Naive thymus-derived CD8-positive, alpha-beta T cell (primary cell): ENCODE measurements at regions not wholly inside any gene's neighbourhood (a gene's known extent, or its start where the extent isn't known, plus 50 kb on each side); places are given as distances from the start of the nearest gene placed in this dataset.

Experiments used
- ATAC-seq, 2 donors: fragments of 150-1000 bp; cut with Tn5 transposase in 1 of 2; sonication (Bioruptor Pico), chemical (Tn5 transposase) in 1 of 2; 1 replicate in 1 of 2; 2 replicates in 1 of 2; pipeline ENCODE4 v1.10.0; 2021; ENCODE audit warnings: mild to moderate bottlenecking in 2 of 2, moderate library complexity in 2 of 2
- POLR2A ChIA-PET: fragments of 350-600 bp; sonication (Branson Sonifier 250); formaldehyde crosslinking; loops from one replicate; lab custom pipeline; 2021; ENCODE audit warnings: antibody characterized with exemption; lab: Charles Lee
- DNase-seq, 10 donors: peaks; one replicate each; pipeline versions ENCODE4 v3.0.0 to v3.0.0-alpha.2; 2020 to 2022
- H3K27ac Mint-ChIP-seq, 10 donors: one replicate each; pipeline ENCODE4 v1.8.0; 2020 to 2022; ENCODE audit warnings: mild to moderate bottlenecking in 10 of 10, mixed read lengths in 10 of 10, moderate library complexity in 4 of 10, inconsistent platforms in 1 of 10
- H3K27me3 Mint-ChIP-seq, 5 donors: one replicate each; pipeline ENCODE4 v1.8.0; 2021 to 2022; ENCODE audit warnings: mixed read lengths in 5 of 5
- H3K36me3 Mint-ChIP-seq, 3 donors: one replicate each; pipeline ENCODE4 v1.8.0; 2020 to 2022; ENCODE audit warnings: mixed read lengths in 3 of 3, mild to moderate bottlenecking in 2 of 3, inconsistent platforms in 1 of 3
- H3K4me1 Mint-ChIP-seq, 4 donors: one replicate each; pipeline ENCODE4 v1.8.0; 2021 to 2022; ENCODE audit warnings: mixed read lengths in 4 of 4
- H3K4me3 Mint-ChIP-seq, 10 donors: one replicate each; pipeline ENCODE4 v1.8.0; 2020 to 2022; ENCODE audit warnings: mild to moderate bottlenecking in 10 of 10, mixed read lengths in 10 of 10, moderate library complexity in 6 of 10, inconsistent platforms in 1 of 10
- H3K9me3 Mint-ChIP-seq, 9 donors: one replicate each; pipeline ENCODE4 v1.8.0; 2020 to 2022; ENCODE audit warnings: mixed read lengths in 9 of 9, mild to moderate bottlenecking in 3 of 9, inconsistent platforms in 1 of 9, moderate library complexity in 1 of 9

DNA sequence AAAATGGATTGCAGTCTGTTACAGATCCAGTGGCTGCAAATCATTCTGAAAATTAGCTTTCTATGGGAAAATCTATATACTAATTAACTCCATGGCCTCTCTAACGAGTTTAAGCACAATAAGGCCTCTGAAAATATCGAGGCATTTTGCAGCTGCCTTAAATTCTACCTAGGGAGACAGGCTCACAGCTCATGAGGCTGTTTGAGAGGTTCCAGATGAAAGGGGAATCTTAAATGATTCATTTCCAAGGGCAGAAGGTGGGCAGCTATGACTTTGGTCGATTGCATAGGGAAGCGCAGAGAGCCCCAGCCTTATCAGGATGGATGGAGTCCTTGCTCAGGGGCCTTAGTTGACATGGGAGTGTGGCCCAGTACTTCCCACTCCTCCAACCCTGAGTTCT is 216.8 kb upstream of the POU3F1 start:
- Mint-ChIP-seq H3K9me3 (peaks cover 0 to 10% (median 0%) of the 10 kb centered on the region in 9 donors), H3K27me3 (peaks cover 10 to 48% (median 25%) of the 10 kb centered on the region in 5 donors), H3K4me3 (no peak overlapping the region), H3K36me3 (no peaks in the 10 kb centered on the region), H3K4me1 (no peaks in the 10 kb centered on the region), H3K27ac (no peak overlapping the region)
- POLR2A ChIA-PET, result no interaction called here
- DNase-seq, result no peak
- ATAC-seq, result no peak

DNA sequence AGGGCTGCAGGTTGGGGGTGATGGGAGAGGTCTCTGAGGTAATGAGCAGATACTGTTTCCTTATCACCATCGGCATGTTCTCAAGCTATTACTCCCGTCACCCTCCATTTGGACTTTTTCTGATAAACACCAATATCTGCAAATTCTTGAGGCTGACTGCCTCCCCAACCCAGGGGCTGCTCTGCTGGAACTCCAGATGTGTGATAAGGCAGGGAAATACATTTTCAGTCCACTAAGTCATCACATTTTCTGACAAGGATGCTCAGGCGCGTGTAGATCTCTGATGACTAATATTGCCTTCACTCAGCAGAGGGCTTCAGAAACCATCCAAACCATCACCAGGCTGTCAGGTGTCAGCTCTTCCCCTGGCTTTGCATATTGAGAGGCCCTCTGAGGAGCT is 215.0 kb upstream of the POU3F1 start:
- no peaks in the 10 kb centered on the region for H3K4me1 Mint-ChIP-seq

GRCh38 chr1:38258085-38258627 is 211.6 kb upstream of the POU3F1 start:
- Mint-ChIP-seq H3K27me3 (peaks cover 13 to 44% (median 15%) of the 10 kb centered on the region in 5 donors), H3K36me3 (no peaks in the 10 kb centered on the region), H3K4me3 (no peak overlapping the region), H3K27ac (no peak overlapping the region), H3K4me1 (no peaks in the 10 kb centered on the region), H3K9me3 (peaks cover 0 to 10% (median 0%) of the 10 kb centered on the region in 9 donors)
- DNase-seq (no peak), ATAC-seq (no peak)
- POLR2A ChIA-PET, result no interaction called here

More for the DNA sequence above, 215.0 kb upstream of the POU3F1 start:
- H3K27ac Mint-ChIP-seq, result no peak overlapping the region
- peaks cover 0 to 10% (median 0%) of the 10 kb centered on the region in 9 donors for H3K9me3 Mint-ChIP-seq
- H3K27me3 Mint-ChIP-seq, result peaks cover 7 to 44% (median 19%) of the 10 kb centered on the region in 5 donors
- no peak overlapping the region for H3K4me3 Mint-ChIP-seq
- DNase-seq, result no peak
- POLR2A ChIA-PET, result no interaction called here
- no peak for ATAC-seq
- H3K36me3 Mint-ChIP-seq, result no peaks in the 10 kb centered on the region

- peaks cover 0 to 10% (median 0%) of the 10 kb centered on the region in 9 donors for H3K9me3 Mint-ChIP-seq
- H3K36me3 Mint-ChIP-seq, result no peaks in the 10 kb centered on the region
- no peak for ATAC-seq
- no peaks in the 10 kb centered on the region for H3K4me1 Mint-ChIP-seq
- POLR2A ChIA-PET, result no interaction called here
- H3K27me3 Mint-ChIP-seq, result peaks cover 13 to 49% (median 21%) of the 10 kb centered on the region in 5 donors
- no peak for DNase-seq
- H3K4me3 Mint-ChIP-seq, result no peak overlapping the region
- no peak overlapping the region for H3K27ac Mint-ChIP-seq
Measured at GRCh38 chr1:38257374-38257773, 210.8 kb upstream of the POU3F1 start.

DNA sequence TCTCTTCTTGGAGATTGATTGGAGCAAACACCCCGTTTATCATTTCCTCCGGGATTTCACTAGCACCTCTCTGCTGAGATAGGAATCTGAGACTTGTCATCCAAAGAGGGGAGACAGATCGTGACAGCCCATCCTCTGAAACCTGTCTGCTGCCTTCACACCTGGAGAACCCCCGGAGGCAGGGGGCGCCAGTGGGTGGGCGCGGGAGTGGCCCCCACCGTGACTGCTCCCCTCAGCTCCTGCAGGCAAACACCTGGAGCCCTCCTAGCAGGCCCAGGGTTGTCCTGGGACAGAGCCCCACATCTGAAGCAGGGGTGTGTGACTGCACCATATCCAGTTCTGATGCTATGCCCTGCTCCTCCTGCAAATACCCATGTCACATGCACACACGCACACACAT is 209.5 kb upstream of the POU3F1 start:
- H3K27ac Mint-ChIP-seq, result no peak overlapping the region
- POLR2A ChIA-PET, result no interaction called here
- peaks cover 5 to 41% (median 20%) of the 10 kb centered on the region in 5 donors for H3K27me3 Mint-ChIP-seq
- no peaks in the 10 kb centered on the region for H3K36me3 Mint-ChIP-seq
- H3K4me3 Mint-ChIP-seq, result no peak overlapping the region
- no peaks in the 10 kb centered on the region for H3K4me1 Mint-ChIP-seq
- H3K9me3 Mint-ChIP-seq, result peaks cover 0 to 10% (median 0%) of the 10 kb centered on the region in 9 donors
- DNase-seq (no peak), ATAC-seq (no peak)

- no peaks in the 10 kb centered on the region for H3K4me1 Mint-ChIP-seq
- no peak overlapping the region for H3K27ac Mint-ChIP-seq
- DNase-seq (no peak), ATAC-seq (no peak)
- H3K27me3 Mint-ChIP-seq, result peaks cover 15 to 53% (median 33%) of the 10 kb centered on the region in 5 donors
- H3K4me3 Mint-ChIP-seq, result no peak overlapping the region
- H3K9me3 Mint-ChIP-seq, result no peaks in the 10 kb centered on the region
- POLR2A ChIA-PET, result no interaction called here
- no peaks in the 10 kb centered on the region for H3K36me3 Mint-ChIP-seq
Measured at GRCh38 chr1:38253314-38253713, 206.7 kb upstream of the POU3F1 start.

- no peak for ATAC-seq
- POLR2A ChIA-PET, result no interaction called here
- Mint-ChIP-seq H3K4me1 (no peaks in the 10 kb centered on the region), H3K4me3 (no peak overlapping the region), H3K27ac (no peak overlapping the region), H3K27me3 (peaks cover 12 to 50% (median 34%) of the 10 kb centered on the region in 5 donors), H3K9me3 (no peaks in the 10 kb centered on the region), H3K36me3 (no peaks in the 10 kb centered on the region)
- no peak for DNase-seq
Measured at GRCh38 chr1:38250356-38250755, 203.8 kb upstream of the POU3F1 start.

GRCh38 chr1:38249001-38249400 is 202.4 kb upstream of the POU3F1 start:
- Mint-ChIP-seq H3K36me3 (no peaks in the 10 kb centered on the region), H3K9me3 (no peaks in the 10 kb centered on the region), H3K4me3 (no peak overlapping the region), H3K27ac (no peak overlapping the region), H3K27me3 (peaks cover 9 to 41% (median 34%) of the 10 kb centered on the region in 5 donors), H3K4me1 (no peaks in the 10 kb centered on the region)
- no peak for ATAC-seq
- DNase-seq, result no peak
- POLR2A ChIA-PET, result no interaction called here

DNA sequence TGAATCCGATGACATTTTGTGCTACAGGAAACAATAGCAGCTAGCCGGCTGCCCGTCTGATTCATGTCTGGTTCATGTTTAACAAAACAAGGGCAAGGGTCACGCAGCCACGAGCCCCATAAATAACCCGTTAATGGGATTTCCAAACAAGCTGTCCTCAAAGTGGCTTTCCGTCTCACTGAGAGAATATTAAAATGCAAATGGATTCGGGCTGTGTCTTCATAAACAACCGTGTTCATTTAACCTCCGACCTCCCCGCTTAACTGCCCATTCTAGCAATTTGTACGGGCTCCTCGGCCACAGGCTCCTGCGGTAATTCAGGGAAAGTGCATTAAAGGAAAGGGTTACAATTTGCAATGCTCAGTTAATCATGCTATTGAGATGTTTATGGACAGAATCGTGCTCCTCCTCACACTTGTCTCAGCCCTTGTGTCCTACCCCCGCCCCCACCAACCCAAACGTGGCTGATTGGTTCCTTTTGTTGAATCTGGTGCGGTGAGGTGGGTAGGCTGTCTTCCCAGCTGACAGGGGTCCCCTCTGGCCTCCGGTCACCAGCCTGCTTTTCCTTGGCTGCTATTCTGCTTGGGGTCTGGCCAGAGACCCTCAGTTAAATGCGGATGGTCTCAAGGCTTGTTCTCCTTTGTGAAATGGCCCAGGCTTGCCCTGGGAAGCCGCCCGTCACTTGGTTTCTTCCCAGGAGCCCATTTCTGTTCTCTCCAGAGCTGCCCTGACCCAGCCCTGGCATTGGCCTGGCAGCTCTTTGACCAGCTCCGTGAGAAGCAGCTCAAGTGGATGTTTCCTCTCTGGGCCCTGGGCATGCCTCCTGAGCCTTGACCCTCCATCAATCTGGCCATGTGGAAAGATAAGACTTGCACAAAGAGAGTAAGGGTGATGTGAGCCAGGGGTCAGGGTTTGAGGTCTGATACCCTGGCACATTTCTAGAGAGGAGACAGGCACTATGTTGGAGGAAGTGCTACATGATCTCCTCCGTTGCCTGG is 200.7 kb upstream of the POU3F1 start:
- Mint-ChIP-seq H3K9me3 (no peaks in the 10 kb centered on the region), H3K36me3 (no peaks in the 10 kb centered on the region), H3K27ac (no peak overlapping the region), H3K4me1 (peaks cover 0 to 2% (median 0%) of the 10 kb centered on the region in 4 donors), H3K27me3 (peaks cover 9 to 42% (median 28%) of the 10 kb centered on the region in 5 donors), H3K4me3 (no peak overlapping the region)
- POLR2A ChIA-PET, result no interaction called here
- DNase-seq, result no peak
- no peak for ATAC-seq

DNA sequence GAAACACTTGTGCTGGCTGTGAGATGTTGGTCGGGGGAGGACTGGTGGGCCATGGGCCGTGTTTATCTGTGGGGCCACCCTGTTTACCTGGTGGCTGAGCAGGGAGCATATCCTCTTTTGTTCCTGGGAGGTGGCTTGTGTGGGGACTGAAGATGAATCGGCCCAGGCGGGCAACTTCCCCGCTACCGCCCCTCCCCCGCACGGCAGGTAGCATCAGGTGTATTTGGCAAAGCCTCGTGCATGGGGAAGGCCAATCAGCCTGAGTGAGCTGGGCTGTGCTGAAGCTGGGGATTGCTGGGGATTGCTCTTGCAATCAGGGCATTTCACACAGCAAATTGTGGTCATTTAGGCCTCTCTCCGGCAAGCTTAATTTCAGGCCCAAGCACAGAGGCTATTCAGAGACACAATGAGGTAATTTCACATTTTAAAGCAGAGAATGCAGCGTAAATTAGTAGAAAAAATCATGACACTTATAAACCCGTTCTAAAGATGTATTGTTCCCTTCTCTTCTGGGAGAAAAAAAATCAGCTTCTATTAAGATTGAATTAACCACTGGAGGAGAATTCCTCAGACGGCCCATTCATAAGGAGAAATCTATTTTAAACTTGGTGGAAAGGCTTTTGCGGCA is 197.7 kb upstream of the POU3F1 start:
- ATAC-seq, result no peak
- POLR2A ChIA-PET, result no interaction called here
- no peak overlapping the region for H3K27ac Mint-ChIP-seq

DNA sequence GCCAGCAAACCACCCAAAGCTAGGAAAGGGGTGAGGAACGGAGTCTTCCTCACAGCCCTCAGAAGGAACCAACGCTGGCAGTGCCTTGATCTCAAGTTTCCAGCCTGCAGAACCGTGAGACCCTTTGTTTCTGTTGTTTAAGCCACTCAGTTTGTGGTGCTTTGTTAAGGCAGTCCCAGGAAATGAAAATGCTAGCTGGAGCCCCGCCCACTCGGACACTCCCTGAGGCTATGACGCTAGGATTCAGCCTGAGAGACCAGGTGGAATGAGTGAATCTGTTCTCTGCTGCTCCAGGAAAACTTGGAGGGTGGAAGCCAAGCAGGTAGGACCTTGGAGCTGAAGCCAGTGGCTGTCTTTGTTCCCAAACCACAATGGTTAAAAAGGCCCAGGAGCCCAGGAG is 196.5 kb upstream of the POU3F1 start:
- ATAC-seq (no peak), DNase-seq (no peak)
- no peak overlapping the region for H3K4me3 Mint-ChIP-seq
- peaks cover 0 to 2% (median 0%) of the 10 kb centered on the region in 4 donors for H3K4me1 Mint-ChIP-seq
- POLR2A ChIA-PET, result no interaction called here
- peaks cover 0 to 17% (median 5%) of the 10 kb centered on the region in 5 donors for H3K27me3 Mint-ChIP-seq
- H3K36me3 Mint-ChIP-seq, result no peaks in the 10 kb centered on the region
- no peaks in the 10 kb centered on the region for H3K9me3 Mint-ChIP-seq
- no peak overlapping the region for H3K27ac Mint-ChIP-seq

More for the DNA sequence above, 197.7 kb upstream of the POU3F1 start:
- H3K9me3 Mint-ChIP-seq, result no peaks in the 10 kb centered on the region
- peaks cover 3 to 29% (median 16%) of the 10 kb centered on the region in 5 donors for H3K27me3 Mint-ChIP-seq
- H3K4me3 Mint-ChIP-seq, result no peak overlapping the region
- H3K36me3 Mint-ChIP-seq, result no peaks in the 10 kb centered on the region
- peaks cover 0 to 2% (median 0%) of the 10 kb centered on the region in 4 donors for H3K4me1 Mint-ChIP-seq
- no peak for DNase-seq

- Mint-ChIP-seq H3K27ac (no peak overlapping the region), H3K27me3 (peaks cover 0 to 11% (median under 1%) of the 10 kb centered on the region in 5 donors), H3K4me3 (no peak overlapping the region), H3K4me1 (peaks cover 0 to 2% (median 0%) of the 10 kb centered on the region in 4 donors), H3K36me3 (no peaks in the 10 kb centered on the region), H3K9me3 (no peaks in the 10 kb centered on the region)
- no peak for DNase-seq
- POLR2A ChIA-PET, result no interaction called here
- ATAC-seq, result no peak
Measured at GRCh38 chr1:38242506-38242905, 195.9 kb upstream of the POU3F1 start.
